T-helper 17 cell (primary cell): ENCODE measurements at regions not wholly inside any gene's neighbourhood (a gene's known extent, or its start where the extent isn't known, plus 50 kb on each side); places are given as distances from the start of the nearest gene placed in this dataset.
"Not testable (repeated sequence)": the region's sequence is repeated elsewhere in the genome, so short reads cannot be mapped to it uniquely, and the experiment has no call there.

Experiments used
- ATAC-seq: fragments of 150-1000 bp; cut with Tn5 transposase; 2 replicates; pipeline ENCODE4 v1.10.0; 2021; ENCODE audit warnings: mild to moderate bottlenecking, moderate library complexity
- DNase-seq, 3 donors: peaks; one replicate each; pipeline versions ENCODE4 v3.0.0 to v3.0.0-alpha.2; 2020 to 2021
- H3K9me3 ChIP-seq: one replicate; pipeline ENCODE4 v1.7.0; 2013; ENCODE audit warnings: low read length, mild to moderate bottlenecking; ENCODE audit not compliant: control insufficient read depth, poor library complexity, severe bottlenecking
- H3K27ac Mint-ChIP-seq: one replicate; pipeline ENCODE4 v1.8.0; 2022; ENCODE audit warnings: mild to moderate bottlenecking, moderate library complexity, mixed read lengths
- H3K27me3 Mint-ChIP-seq: one replicate; pipeline ENCODE4 v1.8.0; 2022; ENCODE audit warnings: mixed read lengths
- H3K36me3 Mint-ChIP-seq: one replicate; pipeline ENCODE4 v1.8.0; 2022; ENCODE audit warnings: low read depth, mixed read lengths
- H3K4me1 Mint-ChIP-seq: one replicate; pipeline ENCODE4 v1.8.0; 2022; ENCODE audit warnings: mild to moderate bottlenecking, mixed read lengths
- H3K4me3 Mint-ChIP-seq: one replicate; pipeline ENCODE4 v1.8.0; 2022; ENCODE audit warnings: mild to moderate bottlenecking, moderate library complexity, mixed read lengths

- no peak overlapping the region for H3K4me3 Mint-ChIP-seq
- DNase-seq (no peak), ATAC-seq (no peak)
- H3K27ac Mint-ChIP-seq: no peak overlapping the region
- H3K4me1 Mint-ChIP-seq: no peaks in the 10 kb centered on the region
- no peaks in the 10 kb centered on the region for H3K9me3 ChIP-seq
- no peaks in the 10 kb centered on the region for H3K36me3 Mint-ChIP-seq
- H3K27me3 Mint-ChIP-seq: no peaks in the 10 kb centered on the region
Observed at GRCh38 chr13:87147076-87147475, 524.1 kb upstream of the SLITRK5 start.

DNA sequence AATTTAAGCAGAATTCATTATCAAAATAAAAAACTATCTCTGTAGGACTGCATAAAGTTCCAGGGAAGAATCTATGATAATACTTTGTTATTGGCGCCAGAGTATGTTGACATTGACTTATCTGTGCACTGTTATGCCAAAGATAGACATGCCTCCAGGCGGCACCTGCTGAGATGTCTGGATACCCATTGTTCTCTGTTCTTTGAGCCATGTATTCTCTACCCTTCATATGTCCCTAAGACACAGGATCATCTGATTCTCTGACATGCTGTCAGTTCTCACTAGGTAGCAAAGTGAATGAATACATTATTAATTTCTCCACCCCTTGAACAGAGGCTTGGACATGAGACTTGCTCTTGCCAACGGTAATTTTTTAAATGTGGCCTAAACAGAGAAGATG is 517.8 kb upstream of the SLITRK5 start:
- no peak for ATAC-seq

GRCh38 chr13:87166348-87166747 is 504.8 kb upstream of the SLITRK5 start:
- no peak overlapping the region for H3K27ac Mint-ChIP-seq

More for the DNA sequence above, 517.8 kb upstream of the SLITRK5 start:
- H3K27me3 Mint-ChIP-seq: no peaks in the 10 kb centered on the region
- H3K4me3 Mint-ChIP-seq: no peak overlapping the region
- no peaks in the 10 kb centered on the region for H3K9me3 ChIP-seq
- H3K4me1 Mint-ChIP-seq: no peaks in the 10 kb centered on the region
- no peak overlapping the region for H3K27ac Mint-ChIP-seq
- H3K36me3 Mint-ChIP-seq: no peaks in the 10 kb centered on the region
- DNase-seq: no peak

GRCh38 chr13:87168390-87168789 is 502.8 kb upstream of the SLITRK5 start:
- Mint-ChIP-seq H3K27ac (no peak overlapping the region), H3K4me1 (no peaks in the 10 kb centered on the region), H3K27me3 (no peaks in the 10 kb centered on the region), H3K4me3 (no peak overlapping the region), H3K36me3 (no peaks in the 10 kb centered on the region)
- no peaks in the 10 kb centered on the region for H3K9me3 ChIP-seq
- ATAC-seq: no peak
- no peak for DNase-seq

More at GRCh38 chr13:87166348-87166747, 504.8 kb upstream of the SLITRK5 start:
- H3K4me3 Mint-ChIP-seq: no peak overlapping the region
- H3K36me3 Mint-ChIP-seq: no peaks in the 10 kb centered on the region
- H3K27me3 Mint-ChIP-seq: no peaks in the 10 kb centered on the region
- no peak for DNase-seq
- H3K9me3 ChIP-seq: no peaks in the 10 kb centered on the region
- no peak for ATAC-seq
- H3K4me1 Mint-ChIP-seq: no peaks in the 10 kb centered on the region

- H3K36me3 Mint-ChIP-seq: no peaks in the 10 kb centered on the region
- H3K27me3 Mint-ChIP-seq: no peaks in the 10 kb centered on the region
- no peaks in the 10 kb centered on the region for H3K9me3 ChIP-seq
- ATAC-seq (no peak), DNase-seq (no peak)
- H3K27ac Mint-ChIP-seq: no peak overlapping the region
- H3K4me3 Mint-ChIP-seq: no peak overlapping the region
- H3K4me1 Mint-ChIP-seq: no peaks in the 10 kb centered on the region
Observed at GRCh38 chr13:87169337-87169736, 501.8 kb upstream of the SLITRK5 start.

DNA sequence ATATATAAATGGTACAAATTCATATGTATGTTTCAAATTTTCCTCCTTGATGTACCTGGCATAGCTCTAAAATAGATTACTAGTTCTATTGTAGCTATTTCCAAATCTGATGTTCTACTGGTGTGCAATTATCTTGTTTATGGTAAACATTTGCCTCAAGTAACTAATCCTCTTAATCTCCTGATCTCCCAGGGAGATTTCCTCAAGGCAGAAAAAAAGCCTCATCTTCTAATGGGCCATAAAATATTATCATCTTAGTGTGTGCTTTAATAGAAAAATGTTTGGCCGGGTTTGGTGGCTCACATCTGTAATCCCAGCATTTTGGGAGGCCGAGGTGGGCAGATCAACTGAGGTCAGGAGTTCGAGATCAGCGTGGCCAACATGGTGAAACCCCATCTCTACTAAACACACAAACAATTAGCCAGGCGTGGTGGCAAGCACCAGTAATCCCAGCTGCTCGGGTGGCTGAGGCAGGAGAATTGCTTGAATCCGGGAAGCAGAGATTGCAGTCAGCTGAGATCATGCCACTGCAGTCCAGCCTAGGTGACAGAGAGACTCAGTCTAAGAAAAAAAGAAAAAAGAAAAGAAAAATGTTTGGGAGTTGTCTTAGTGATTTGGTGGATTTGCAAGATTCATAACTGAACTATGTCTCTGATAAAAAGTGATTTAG is 498.9 kb upstream of the SLITRK5 start:
- Mint-ChIP-seq H3K36me3 (no peaks in the 10 kb centered on the region), H3K27me3 (no peaks in the 10 kb centered on the region), H3K4me3 (no peak overlapping the region), H3K27ac (no peak overlapping the region), H3K4me1 (no peaks in the 10 kb centered on the region)
- no peaks in the 10 kb centered on the region for H3K9me3 ChIP-seq
- ATAC-seq (no peak), DNase-seq (no peak)

GRCh38 chr13:87185138-87185537 is 486.0 kb upstream of the SLITRK5 start:
- not testable (repeated sequence) for H3K9me3 ChIP-seq, ATAC-seq, H3K36me3 Mint-ChIP-seq, H3K27me3 Mint-ChIP-seq, H3K27ac Mint-ChIP-seq, H3K4me3 Mint-ChIP-seq, DNase-seq, H3K4me1 Mint-ChIP-seq

DNA sequence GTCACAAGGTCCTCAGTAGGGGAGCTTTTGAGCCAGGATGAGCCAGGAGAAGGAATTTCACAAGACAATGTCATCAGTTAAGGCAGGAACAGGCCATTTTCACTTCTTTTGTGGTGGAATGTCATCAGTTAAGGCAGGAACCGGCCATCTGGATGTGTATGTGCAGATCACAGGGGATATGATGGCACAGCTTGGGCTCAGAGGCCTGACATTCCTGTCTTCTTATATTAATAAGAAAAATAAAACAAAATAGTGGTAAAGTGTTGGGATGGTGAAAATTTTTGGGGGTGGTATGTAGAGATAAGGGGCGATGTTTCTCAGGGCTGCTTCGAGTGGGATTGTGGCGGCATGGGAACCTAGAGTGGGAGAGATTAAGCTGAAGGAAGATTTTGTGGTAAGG is 484.5 kb upstream of the SLITRK5 start:
- ATAC-seq, H3K4me3 Mint-ChIP-seq, DNase-seq, H3K27me3 Mint-ChIP-seq, H3K4me1 Mint-ChIP-seq, H3K27ac Mint-ChIP-seq, H3K36me3 Mint-ChIP-seq, H3K9me3 ChIP-seq: not testable (repeated sequence)

DNA sequence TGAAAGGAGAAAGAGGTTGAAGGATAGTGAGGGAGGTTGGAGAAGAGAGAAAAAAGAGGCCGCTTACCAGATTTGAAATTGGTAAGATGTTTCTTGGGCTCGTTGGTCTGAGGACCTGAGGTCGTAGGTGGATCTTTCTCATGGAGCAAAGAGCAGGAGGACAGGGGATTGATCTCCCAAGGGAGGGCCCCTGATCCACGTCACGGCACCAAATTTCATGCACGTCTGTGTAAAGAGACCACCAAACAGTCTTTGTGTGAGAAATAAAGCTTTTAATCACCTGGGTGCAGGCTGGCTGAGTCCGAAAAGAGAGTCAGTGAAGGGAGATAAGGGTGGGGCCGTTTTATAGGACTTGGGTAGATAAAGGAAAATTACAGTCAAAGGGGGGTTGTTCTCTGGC is 479.7 kb upstream of the SLITRK5 start:
- not testable (repeated sequence) for H3K27me3 Mint-ChIP-seq, H3K4me1 Mint-ChIP-seq, DNase-seq, H3K9me3 ChIP-seq, H3K4me3 Mint-ChIP-seq, H3K36me3 Mint-ChIP-seq, H3K27ac Mint-ChIP-seq, ATAC-seq

DNA sequence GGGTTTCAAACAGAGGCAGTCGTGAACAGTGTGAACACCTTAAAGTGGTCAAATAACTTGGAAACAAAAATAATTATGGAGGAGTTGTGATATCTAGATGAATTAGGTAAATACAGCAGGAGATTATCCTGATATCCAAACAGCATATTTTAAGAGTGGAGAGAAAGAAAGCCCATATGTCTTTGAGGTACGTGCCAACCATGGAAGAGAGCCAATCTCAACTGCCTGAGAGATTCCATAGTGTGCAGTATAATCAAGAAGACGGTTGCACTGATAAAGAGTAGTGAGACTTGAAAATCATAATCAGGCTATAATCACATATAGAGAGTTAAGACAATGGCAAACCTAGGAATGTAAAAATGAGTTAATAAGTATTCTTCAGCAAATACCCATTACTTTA is 472.8 kb upstream of the SLITRK5 start:
- Mint-ChIP-seq H3K27ac (no peak overlapping the region), H3K36me3 (no peaks in the 10 kb centered on the region)
- no peak for ATAC-seq

DNA sequence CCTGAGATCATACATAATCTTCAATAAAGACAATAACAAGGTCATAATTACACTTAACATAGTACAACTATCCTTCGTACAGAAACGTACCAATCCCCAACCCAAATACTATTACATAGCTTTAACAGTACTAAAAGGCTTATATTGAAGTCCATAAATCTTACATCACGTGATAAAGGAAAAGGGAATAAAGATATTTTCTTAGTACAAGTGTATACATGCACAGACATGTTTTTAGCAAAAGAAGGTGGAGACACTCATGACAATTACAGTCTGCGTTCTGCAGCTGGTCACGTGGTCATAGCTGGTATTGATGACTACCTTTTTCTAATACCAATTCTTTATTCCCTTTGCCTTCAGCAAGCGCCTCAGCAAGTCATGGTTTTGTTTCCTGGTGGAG is 464.5 kb upstream of the SLITRK5 start:
- Mint-ChIP-seq H3K27ac (no peak overlapping the region), H3K4me3 (no peak overlapping the region), H3K4me1 (no peaks in the 10 kb centered on the region), H3K36me3 (no peaks in the 10 kb centered on the region), H3K27me3 (no peaks in the 10 kb centered on the region)
- no peaks in the 10 kb centered on the region for H3K9me3 ChIP-seq
- no peak for ATAC-seq
- no peak for DNase-seq

More for the DNA sequence above, 472.8 kb upstream of the SLITRK5 start:
- DNase-seq: no peak
- no peaks in the 10 kb centered on the region for H3K4me1 Mint-ChIP-seq
- no peak overlapping the region for H3K4me3 Mint-ChIP-seq
- H3K9me3 ChIP-seq: no peaks in the 10 kb centered on the region
- no peaks in the 10 kb centered on the region for H3K27me3 Mint-ChIP-seq

DNA sequence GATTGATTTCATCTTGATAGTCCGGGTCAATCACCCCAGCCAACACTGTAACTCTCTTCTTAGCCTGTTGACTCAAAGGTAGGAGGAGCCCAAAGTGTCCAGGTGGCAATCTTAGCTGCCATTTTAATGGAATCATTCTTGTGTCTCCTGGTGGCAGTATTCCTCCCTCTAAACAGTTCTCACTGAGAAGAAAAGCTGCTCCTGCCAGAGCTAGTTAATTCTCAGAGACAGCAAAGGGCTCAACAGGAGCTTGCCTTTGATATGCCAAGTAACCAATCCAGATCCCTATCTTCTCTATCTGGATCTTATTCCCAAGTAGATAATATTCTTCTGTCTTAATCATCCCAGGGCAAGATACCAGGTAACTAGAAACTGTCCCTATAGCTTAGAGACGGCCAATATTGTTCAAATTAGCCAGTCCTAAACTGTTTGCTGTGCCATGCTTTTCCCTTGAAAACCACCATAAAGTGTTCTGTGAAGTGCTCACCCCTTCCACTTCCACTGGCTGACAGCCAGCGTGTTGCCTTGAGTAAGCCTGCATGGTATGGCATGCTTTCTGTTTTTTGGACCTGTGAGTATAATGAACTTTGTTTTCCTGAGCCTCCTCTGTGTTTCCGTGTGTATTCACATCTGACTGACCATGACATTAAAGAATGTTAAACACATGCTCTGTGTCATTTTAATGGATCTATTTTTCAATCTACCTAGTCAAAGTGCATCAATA is 463.7 kb upstream of the SLITRK5 start:
- DNase-seq (no peak), ATAC-seq (no peak)
- H3K27ac Mint-ChIP-seq: no peak overlapping the region
- H3K9me3 ChIP-seq: no peaks in the 10 kb centered on the region
- H3K4me3 Mint-ChIP-seq: no peak overlapping the region
- no peaks in the 10 kb centered on the region for H3K4me1 Mint-ChIP-seq
- no peaks in the 10 kb centered on the region for H3K36me3 Mint-ChIP-seq
- no peaks in the 10 kb centered on the region for H3K27me3 Mint-ChIP-seq

GRCh38 chr13:87208636-87209035 is 462.5 kb upstream of the SLITRK5 start:
- Mint-ChIP-seq H3K27me3 (no peaks in the 10 kb centered on the region), H3K36me3 (no peaks in the 10 kb centered on the region)
- ATAC-seq: no peak

GRCh38 chr13:87234981-87235380 is 436.2 kb upstream of the SLITRK5 start:
- H3K4me3 Mint-ChIP-seq: no peak overlapping the region
- ATAC-seq (no peak), DNase-seq (no peak)
- no peaks in the 10 kb centered on the region for H3K4me1 Mint-ChIP-seq
- H3K27me3 Mint-ChIP-seq: no peaks in the 10 kb centered on the region
- H3K27ac Mint-ChIP-seq: no peak overlapping the region
- H3K9me3 ChIP-seq: no peaks in the 10 kb centered on the region
- H3K36me3 Mint-ChIP-seq: no peaks in the 10 kb centered on the region

More at GRCh38 chr13:87208636-87209035, 462.5 kb upstream of the SLITRK5 start:
- Mint-ChIP-seq H3K4me1 (no peaks in the 10 kb centered on the region), H3K27ac (no peak overlapping the region), H3K4me3 (no peak overlapping the region)
- H3K9me3 ChIP-seq: no peaks in the 10 kb centered on the region
- no peak for DNase-seq
